SKM-1 treated with dmso at 0.1 percent for 144 hours (cell line): ENCODE measurements at regions not wholly inside any gene's neighbourhood (a gene's known extent, or its start where the extent isn't known, plus 50 kb on each side); places are given as distances from the start of the nearest gene placed in this dataset.

Experiments used
- DNase-seq: peaks from one replicate; lab custom pipeline; 2025; ENCODE audit not compliant: unreplicated experiment; lab: John Stamatoyannopoulos, UW

GRCh38 chr18:11553098-11553940 is 56.1 kb upstream of the SLC35G4 start:
- peak; percentile 76 for DNase-seq

GRCh38 chr18:11548916-11549551 is 60.4 kb upstream of the SLC35G4 start:
- DNase-seq = no peak

- no peak for DNase-seq
These were observed 61.0 kb upstream of the SLC35G4 start for GRCh38 chr18:11548396-11548795.

- DNase-seq = no peak
These were observed 65.2 kb upstream of the SLC35G4 start for GRCh38 chr18:11544060-11544633.

- DNase-seq = no peak
These were observed 68.2 kb upstream of the SLC35G4 start for GRCh38 chr18:11541179-11541578.

GRCh38 chr18:11533942-11534496 is 75.4 kb upstream of the SLC35G4 start:
- no peak for DNase-seq

- no peak for DNase-seq
These were observed 75.9 kb upstream of the SLC35G4 start for GRCh38 chr18:11533513-11533890.

- DNase-seq = no peak
These were observed 76.5 kb upstream of the SLC35G4 start for GRCh38 chr18:11532758-11533512.

GRCh38 chr18:11529081-11529480 is 80.3 kb upstream of the SLC35G4 start:
- no peak for DNase-seq

- no peak for DNase-seq
These were observed 82.7 kb upstream of the SLC35G4 start for GRCh38 chr18:11526675-11527074.

- no peak for DNase-seq
These were observed 85.6 kb upstream of the SLC35G4 start for GRCh38 chr18:11523804-11524203.

- no peak for DNase-seq
These were observed 86.4 kb upstream of the SLC35G4 start for GRCh38 chr18:11522992-11523391.

- DNase-seq = no peak
These were observed 87.5 kb upstream of the SLC35G4 start for GRCh38 chr18:11521853-11522252.

GRCh38 chr18:11520536-11520935 is 88.9 kb upstream of the SLC35G4 start:
- DNase-seq = no peak

- peak; percentile 59 for DNase-seq
These were observed 90.4 kb upstream of the SLC35G4 start for GRCh38 chr18:11518788-11519685.

GRCh38 chr18:11517704-11518103 is 91.7 kb upstream of the SLC35G4 start:
- no peak for DNase-seq

GRCh38 chr18:11516751-11517503 is 92.5 kb upstream of the SLC35G4 start:
- DNase-seq = no peak

GRCh38 chr18:11514267-11514666 is 95.1 kb upstream of the SLC35G4 start:
- DNase-seq = no peak
